Mesothelial cell of epicardium (in vitro differentiated cells): ENCODE measurements at regions not wholly inside any gene's neighbourhood (a gene's known extent, or its start where the extent isn't known, plus 50 kb on each side); places are given as distances from the start of the nearest gene placed in this dataset.

Experiments used
- DNase-seq, 2 experiments: peaks; one replicate each; pipeline ENCODE4 v3.0.0; 2021; ENCODE audit warnings: low spot score in 2 of 2; ENCODE audit not compliant: unreplicated experiment in 2 of 2
- H3K27ac Mint-ChIP-seq: 2 replicates; pipeline ENCODE4 v1.8.0; 2021; ENCODE audit warnings: mixed read lengths
- H3K27me3 Mint-ChIP-seq: 2 replicates; pipeline ENCODE4 v1.8.0; 2021; ENCODE audit warnings: low read depth, mixed read lengths
- H3K36me3 Mint-ChIP-seq: 2 replicates; pipeline ENCODE4 v1.8.0; 2021; ENCODE audit warnings: mixed read lengths
- H3K4me1 Mint-ChIP-seq: 2 replicates; pipeline ENCODE4 v1.8.0; 2021; ENCODE audit warnings: mixed read lengths
- H3K4me3 Mint-ChIP-seq: 2 replicates; pipeline ENCODE4 v1.8.0; 2021; ENCODE audit warnings: mild to moderate bottlenecking, moderate library complexity, mixed read lengths
- H3K9me3 Mint-ChIP-seq: 2 replicates; pipeline ENCODE4 v1.8.0; 2021; ENCODE audit warnings: mixed read lengths
- TF ChIP-seq, protein P1 (sequence below): fragments of 200-600 bp; sonication (generic); IDR thresholded peaks from one replicate; pipeline ENCODE4 v1.5.0; 2021; ENCODE audit warnings: antibody characterized with exemption; ENCODE audit not compliant: unreplicated experiment

DNA sequence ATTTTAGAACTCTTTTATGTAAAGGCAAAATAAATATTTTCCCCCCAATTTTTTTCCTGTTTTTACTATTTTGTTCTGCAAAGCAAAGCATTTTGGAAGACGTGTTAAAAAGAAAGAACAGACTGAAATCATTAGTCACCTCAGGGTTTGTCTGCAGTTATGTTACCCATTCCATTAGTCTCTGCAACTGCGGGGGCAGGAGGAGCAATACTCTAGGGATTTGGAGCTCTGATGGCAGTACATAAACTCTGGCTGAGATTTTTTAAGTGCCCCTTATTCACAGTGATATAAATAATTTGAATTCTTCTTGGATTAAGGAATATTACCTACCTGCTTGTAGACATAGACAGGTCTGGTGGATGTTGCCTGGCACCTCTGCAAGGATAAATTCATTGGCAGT lies 88.0 kb upstream of the CELF4 start:
- H3K27ac Mint-ChIP-seq, result no peak overlapping the region
- peaks cover 2% of the 10 kb centered on the region for H3K36me3 Mint-ChIP-seq
- TF ChIP-seq, protein P1, sequence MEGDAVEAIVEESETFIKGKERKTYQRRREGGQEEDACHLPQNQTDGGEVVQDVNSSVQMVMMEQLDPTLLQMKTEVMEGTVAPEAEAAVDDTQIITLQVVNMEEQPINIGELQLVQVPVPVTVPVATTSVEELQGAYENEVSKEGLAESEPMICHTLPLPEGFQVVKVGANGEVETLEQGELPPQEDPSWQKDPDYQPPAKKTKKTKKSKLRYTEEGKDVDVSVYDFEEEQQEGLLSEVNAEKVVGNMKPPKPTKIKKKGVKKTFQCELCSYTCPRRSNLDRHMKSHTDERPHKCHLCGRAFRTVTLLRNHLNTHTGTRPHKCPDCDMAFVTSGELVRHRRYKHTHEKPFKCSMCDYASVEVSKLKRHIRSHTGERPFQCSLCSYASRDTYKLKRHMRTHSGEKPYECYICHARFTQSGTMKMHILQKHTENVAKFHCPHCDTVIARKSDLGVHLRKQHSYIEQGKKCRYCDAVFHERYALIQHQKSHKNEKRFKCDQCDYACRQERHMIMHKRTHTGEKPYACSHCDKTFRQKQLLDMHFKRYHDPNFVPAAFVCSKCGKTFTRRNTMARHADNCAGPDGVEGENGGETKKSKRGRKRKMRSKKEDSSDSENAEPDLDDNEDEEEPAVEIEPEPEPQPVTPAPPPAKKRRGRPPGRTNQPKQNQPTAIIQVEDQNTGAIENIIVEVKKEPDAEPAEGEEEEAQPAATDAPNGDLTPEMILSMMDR, result no peak
- H3K27me3 Mint-ChIP-seq, result peaks cover 14% of the 10 kb centered on the region
- H3K4me1 Mint-ChIP-seq, result peaks cover 11% of the 10 kb centered on the region
- H3K4me3 Mint-ChIP-seq, result no peak overlapping the region
- peaks cover 6% of the 10 kb centered on the region for H3K9me3 Mint-ChIP-seq
- DNase-seq, result no peak

DNA sequence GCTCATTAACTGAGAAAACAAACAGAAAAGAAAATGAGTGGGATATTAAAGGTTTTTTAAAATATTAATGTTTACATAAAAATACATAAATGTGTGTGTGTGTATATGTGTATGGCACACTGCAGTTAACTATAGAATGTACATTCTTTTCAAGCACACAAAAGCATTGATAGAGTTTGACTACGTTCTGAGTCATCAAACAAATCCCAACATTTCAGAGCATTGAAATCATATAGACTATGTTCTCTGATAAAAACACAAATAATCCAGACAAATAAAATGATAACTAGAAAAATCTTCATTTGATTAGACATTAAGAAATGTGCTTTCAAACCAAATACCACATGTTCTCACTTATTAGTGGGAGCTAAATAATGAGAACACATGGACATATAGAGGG lies 84.3 kb upstream of the CELF4 start:
- Mint-ChIP-seq H3K9me3 (peaks cover 22% of the 10 kb centered on the region), H3K36me3 (peaks cover 4% of the 10 kb centered on the region), H3K4me3 (no peak overlapping the region), H3K27ac (no peak overlapping the region), H3K4me1 (peaks cover 4% of the 10 kb centered on the region), H3K27me3 (peaks cover 4% of the 10 kb centered on the region)
- DNase-seq, result no peak
- TF ChIP-seq, protein P1, result no peak

- no peak for DNase-seq
- no peak overlapping the region for H3K4me3 Mint-ChIP-seq
- H3K27ac Mint-ChIP-seq, result no peak overlapping the region
- peaks cover 4% of the 10 kb centered on the region for H3K4me1 Mint-ChIP-seq
- peaks cover 4% of the 10 kb centered on the region for H3K27me3 Mint-ChIP-seq
- TF ChIP-seq, protein P1, result no peak
- peaks cover 4% of the 10 kb centered on the region for H3K36me3 Mint-ChIP-seq
- H3K9me3 Mint-ChIP-seq, result peaks cover 24% of the 10 kb centered on the region
Measured at GRCh38 chr18:37649416-37649815, 83.8 kb upstream of the CELF4 start.

GRCh38 chr18:37641573-37641972 lies 76.0 kb upstream of the CELF4 start:
- H3K27ac Mint-ChIP-seq, result no peak overlapping the region
- peaks cover 20% of the 10 kb centered on the region for H3K9me3 Mint-ChIP-seq
- H3K27me3 Mint-ChIP-seq, result no peaks in the 10 kb centered on the region
- TF ChIP-seq, protein P1, result no peak
- no peak for DNase-seq
- no peak overlapping the region for H3K4me3 Mint-ChIP-seq
- no peaks in the 10 kb centered on the region for H3K4me1 Mint-ChIP-seq
- peaks cover 3% of the 10 kb centered on the region for H3K36me3 Mint-ChIP-seq

- H3K27ac Mint-ChIP-seq, result no peak overlapping the region
- no peak overlapping the region for H3K4me3 Mint-ChIP-seq
- H3K9me3 Mint-ChIP-seq, result peaks cover 17% of the 10 kb centered on the region
- no peak for DNase-seq
- H3K4me1 Mint-ChIP-seq, result no peaks in the 10 kb centered on the region
- peaks cover 2% of the 10 kb centered on the region for H3K27me3 Mint-ChIP-seq
- peaks cover 3% of the 10 kb centered on the region for H3K36me3 Mint-ChIP-seq
- TF ChIP-seq, protein P1, result no peak
Measured at GRCh38 chr18:37640504-37640903, 74.9 kb upstream of the CELF4 start.

DNA sequence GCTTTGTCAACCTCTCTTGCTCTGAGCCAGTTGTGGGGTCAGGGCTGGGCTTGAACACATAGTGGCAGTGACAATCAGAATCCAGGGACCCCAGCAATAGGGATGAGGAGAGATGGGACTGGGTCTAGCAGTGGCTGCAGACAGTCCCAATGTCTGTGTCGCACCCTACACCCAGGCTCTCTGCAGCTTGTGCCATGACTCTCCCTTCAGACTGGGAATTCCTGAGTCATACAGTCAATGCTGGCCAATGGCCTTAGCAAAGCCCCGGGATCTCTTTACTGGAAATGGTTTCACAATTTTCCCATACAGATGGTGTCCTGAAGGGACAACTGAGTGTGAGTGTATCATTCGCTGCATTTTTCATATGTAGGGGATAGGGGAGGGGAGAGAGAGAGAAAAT lies 74.2 kb upstream of the CELF4 start:
- H3K4me1 Mint-ChIP-seq, result no peaks in the 10 kb centered on the region
- H3K4me3 Mint-ChIP-seq, result no peak overlapping the region
- no peaks in the 10 kb centered on the region for H3K36me3 Mint-ChIP-seq
- TF ChIP-seq, protein P1, result no peak
- H3K9me3 Mint-ChIP-seq, result peaks cover 11% of the 10 kb centered on the region
- H3K27ac Mint-ChIP-seq, result no peak overlapping the region
- peaks cover 2% of the 10 kb centered on the region for H3K27me3 Mint-ChIP-seq
- no peak for DNase-seq
